Mammary epithelial cell (primary cell): ENCODE measurements at regions not wholly inside any gene's neighbourhood (a gene's known extent, or its start where the extent isn't known, plus 50 kb on each side); places are given as distances from the start of the nearest gene placed in this dataset.

Experiments
- EZH2 ChIP-seq: IDR thresholded peaks from 2 replicates; pipeline ENCODE4 v1.6.1; 2012; ENCODE audit warnings: low read length, inconsistent platforms, borderline replicate concordance
- TF ChIP-seq, protein P1 (sequence below), 2 donors: IDR thresholded peaks in 1 of 2; conservative IDR thresholded peaks in 1 of 2; 2 replicates each; pipeline ENCODE4 v1.5.1; 2011 to 2012; ENCODE audit warnings: inconsistent platforms in 2 of 2, low read length in 2 of 2, mild to moderate bottlenecking in 2 of 2, control low read depth in 1 of 2, low read depth in 1 of 2; ENCODE audit not compliant: insufficient read depth in 1 of 2; ENCODE audit errors: extremely low read depth in 1 of 2

DNA sequence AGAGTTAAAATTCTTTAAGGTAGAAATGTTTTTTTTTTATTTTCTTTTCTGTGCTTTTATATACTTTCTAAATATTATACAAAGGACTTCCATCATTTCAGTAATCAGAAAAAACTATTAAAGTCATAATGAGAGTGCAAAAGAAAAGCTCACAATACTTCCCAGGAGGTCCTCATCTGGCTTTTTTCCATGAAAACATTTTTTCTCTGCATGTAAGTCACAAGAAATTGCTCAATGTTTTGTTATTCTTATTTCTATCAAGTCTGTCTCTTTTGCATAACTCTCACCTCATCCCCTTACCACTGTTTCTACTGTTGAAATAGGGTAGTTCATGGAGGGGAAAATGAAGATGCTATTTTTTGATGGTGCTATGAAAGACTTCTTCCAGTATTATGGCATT is 375.0 kb downstream of the TMEM232 start:
- TF ChIP-seq, protein P1, sequence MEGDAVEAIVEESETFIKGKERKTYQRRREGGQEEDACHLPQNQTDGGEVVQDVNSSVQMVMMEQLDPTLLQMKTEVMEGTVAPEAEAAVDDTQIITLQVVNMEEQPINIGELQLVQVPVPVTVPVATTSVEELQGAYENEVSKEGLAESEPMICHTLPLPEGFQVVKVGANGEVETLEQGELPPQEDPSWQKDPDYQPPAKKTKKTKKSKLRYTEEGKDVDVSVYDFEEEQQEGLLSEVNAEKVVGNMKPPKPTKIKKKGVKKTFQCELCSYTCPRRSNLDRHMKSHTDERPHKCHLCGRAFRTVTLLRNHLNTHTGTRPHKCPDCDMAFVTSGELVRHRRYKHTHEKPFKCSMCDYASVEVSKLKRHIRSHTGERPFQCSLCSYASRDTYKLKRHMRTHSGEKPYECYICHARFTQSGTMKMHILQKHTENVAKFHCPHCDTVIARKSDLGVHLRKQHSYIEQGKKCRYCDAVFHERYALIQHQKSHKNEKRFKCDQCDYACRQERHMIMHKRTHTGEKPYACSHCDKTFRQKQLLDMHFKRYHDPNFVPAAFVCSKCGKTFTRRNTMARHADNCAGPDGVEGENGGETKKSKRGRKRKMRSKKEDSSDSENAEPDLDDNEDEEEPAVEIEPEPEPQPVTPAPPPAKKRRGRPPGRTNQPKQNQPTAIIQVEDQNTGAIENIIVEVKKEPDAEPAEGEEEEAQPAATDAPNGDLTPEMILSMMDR (conservative IDR thresholded peaks at IDR 0.05 in 1 of 2, IDR thresholded peaks at IDR 0.05 in 1 of 2; ENCODE audit: extremely low read depth in 1 of 2, insufficient read depth in 1 of 2, low read depth in 1 of 2, low read length in 2 of 2) = no peak
- no peak for TF ChIP-seq EZH2
